DND-41 (cell line): ENCODE measurements at regions not wholly inside any gene's neighbourhood (a gene's known extent, or its start where the extent isn't known, plus 50 kb on each side); places are given as distances from the start of the nearest gene placed in this dataset.

Experiments
- EZH2 ChIP-seq: IDR thresholded peaks from 3 replicates; pipeline ENCODE4 v1.6.1; 2012; ENCODE audit warnings: borderline replicate concordance, low read depth, mild to moderate bottlenecking, moderate library complexity, low read length, inconsistent platforms; ENCODE audit not compliant: severe bottlenecking
- TF ChIP-seq, protein P1 (sequence below): IDR thresholded peaks from 2 replicates; pipeline ENCODE4 v1.5.1; 2012; ENCODE audit warnings: borderline replicate concordance, low read length, moderate library complexity, mild to moderate bottlenecking; ENCODE audit not compliant: poor library complexity, severe bottlenecking; ENCODE audit errors: extremely low read depth

DNA sequence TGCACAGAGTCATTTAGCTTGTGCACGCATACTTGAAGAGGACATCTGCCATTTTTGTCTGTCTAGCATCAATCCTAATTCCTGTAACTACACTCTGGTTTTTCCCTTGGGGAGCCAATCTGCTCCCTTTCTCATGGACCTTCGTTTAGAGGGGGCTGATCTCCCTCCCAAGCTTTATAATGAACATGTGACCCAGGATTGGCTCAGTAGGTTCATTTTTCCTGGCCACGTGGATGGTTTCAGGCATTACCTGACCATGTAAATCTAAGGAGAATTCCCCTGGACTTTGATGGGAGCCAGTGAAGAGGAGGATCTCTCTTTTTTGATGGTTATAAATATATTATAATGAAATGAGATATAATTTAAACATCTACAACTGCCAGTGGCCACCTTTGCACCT lies 56.8 kb upstream of the HS3ST2 start:
- TF ChIP-seq EZH2, result no peak
- TF ChIP-seq, protein P1, sequence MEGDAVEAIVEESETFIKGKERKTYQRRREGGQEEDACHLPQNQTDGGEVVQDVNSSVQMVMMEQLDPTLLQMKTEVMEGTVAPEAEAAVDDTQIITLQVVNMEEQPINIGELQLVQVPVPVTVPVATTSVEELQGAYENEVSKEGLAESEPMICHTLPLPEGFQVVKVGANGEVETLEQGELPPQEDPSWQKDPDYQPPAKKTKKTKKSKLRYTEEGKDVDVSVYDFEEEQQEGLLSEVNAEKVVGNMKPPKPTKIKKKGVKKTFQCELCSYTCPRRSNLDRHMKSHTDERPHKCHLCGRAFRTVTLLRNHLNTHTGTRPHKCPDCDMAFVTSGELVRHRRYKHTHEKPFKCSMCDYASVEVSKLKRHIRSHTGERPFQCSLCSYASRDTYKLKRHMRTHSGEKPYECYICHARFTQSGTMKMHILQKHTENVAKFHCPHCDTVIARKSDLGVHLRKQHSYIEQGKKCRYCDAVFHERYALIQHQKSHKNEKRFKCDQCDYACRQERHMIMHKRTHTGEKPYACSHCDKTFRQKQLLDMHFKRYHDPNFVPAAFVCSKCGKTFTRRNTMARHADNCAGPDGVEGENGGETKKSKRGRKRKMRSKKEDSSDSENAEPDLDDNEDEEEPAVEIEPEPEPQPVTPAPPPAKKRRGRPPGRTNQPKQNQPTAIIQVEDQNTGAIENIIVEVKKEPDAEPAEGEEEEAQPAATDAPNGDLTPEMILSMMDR, result no peak
